Neutrophil (primary cell): ENCODE measurements at regions not wholly inside any gene's neighbourhood (a gene's known extent, or its start where the extent isn't known, plus 50 kb on each side); places are given as distances from the start of the nearest gene placed in this dataset.

Experiments used
- H3K27ac ChIP-seq: fragments of 200-600 bp; sonication (generic); 2 replicates; pipeline ENCODE4 v1.5.1; 2016; ENCODE audit warnings: mild to moderate bottlenecking, moderate library complexity
- H3K27me3 ChIP-seq: fragments of 200-600 bp; sonication (generic); 2 replicates; pipeline ENCODE4 v1.6.0; 2016; ENCODE audit warnings: mild to moderate bottlenecking
- H3K36me3 ChIP-seq: fragments of 200-600 bp; sonication (generic); 2 replicates; pipeline ENCODE4 v1.5.1; 2017
- H3K4me1 ChIP-seq, 2 experiments: fragments of 200-600 bp in 1 of 2; sonication (generic) in 1 of 2; 1 replicate in 1 of 2; 2 replicates in 1 of 2; pipeline versions ENCODE4 v1.5.1 to v1.6.1; 2013 to 2016; ENCODE audit warnings: low read depth in 1 of 2, low read length in 1 of 2, mild to moderate bottlenecking in 1 of 2, moderate library complexity in 1 of 2; ENCODE audit not compliant: control insufficient read depth in 1 of 2, insufficient read depth in 1 of 2
- H3K4me3 ChIP-seq, 2 experiments: fragments of 200-600 bp in 1 of 2; sonication (generic) in 1 of 2; 1 replicate in 1 of 2; 2 replicates in 1 of 2; pipeline ENCODE4 v1.5.1; 2013 to 2016; ENCODE audit warnings: low read depth in 1 of 2, low read length in 1 of 2, mild to moderate bottlenecking in 1 of 2, moderate library complexity in 1 of 2
- H3K9me3 ChIP-seq: fragments of 200-600 bp; sonication (generic); 2 replicates; pipeline ENCODE4 v1.5.1; 2016
- TF ChIP-seq, protein P1 (sequence below): fragments of 200-600 bp; sonication (generic); IDR thresholded peaks from 2 replicates; pipeline ENCODE4 v1.5.1; 2016; ENCODE audit warnings: antibody characterized with exemption

DNA sequence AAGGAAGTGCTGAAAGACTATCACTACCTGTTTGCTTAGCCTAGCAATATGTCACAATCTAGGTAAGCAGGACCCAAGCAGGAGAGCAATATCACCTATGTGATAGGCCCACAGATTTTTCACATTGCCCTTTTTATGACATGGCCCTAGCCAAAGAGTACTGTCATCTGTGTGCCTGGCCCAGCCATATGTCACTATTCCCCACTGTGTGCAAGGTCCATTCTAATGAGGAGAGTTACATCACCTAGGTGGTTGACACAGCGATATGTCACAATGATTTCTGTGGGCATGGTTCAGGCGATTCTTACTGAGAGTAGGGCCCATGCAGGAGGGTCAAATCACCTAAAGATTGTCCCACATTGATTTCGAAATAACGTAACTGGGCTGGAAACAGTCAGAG is 967.7 kb upstream of the AMELY start:
- peaks cover 0 to 50% of the 10 kb centered on the region in 2 experiments for H3K4me1 ChIP-seq
- H3K36me3 ChIP-seq = no peaks in the 10 kb centered on the region
- H3K27me3 ChIP-seq = no peaks in the 10 kb centered on the region
- TF ChIP-seq, protein P1, sequence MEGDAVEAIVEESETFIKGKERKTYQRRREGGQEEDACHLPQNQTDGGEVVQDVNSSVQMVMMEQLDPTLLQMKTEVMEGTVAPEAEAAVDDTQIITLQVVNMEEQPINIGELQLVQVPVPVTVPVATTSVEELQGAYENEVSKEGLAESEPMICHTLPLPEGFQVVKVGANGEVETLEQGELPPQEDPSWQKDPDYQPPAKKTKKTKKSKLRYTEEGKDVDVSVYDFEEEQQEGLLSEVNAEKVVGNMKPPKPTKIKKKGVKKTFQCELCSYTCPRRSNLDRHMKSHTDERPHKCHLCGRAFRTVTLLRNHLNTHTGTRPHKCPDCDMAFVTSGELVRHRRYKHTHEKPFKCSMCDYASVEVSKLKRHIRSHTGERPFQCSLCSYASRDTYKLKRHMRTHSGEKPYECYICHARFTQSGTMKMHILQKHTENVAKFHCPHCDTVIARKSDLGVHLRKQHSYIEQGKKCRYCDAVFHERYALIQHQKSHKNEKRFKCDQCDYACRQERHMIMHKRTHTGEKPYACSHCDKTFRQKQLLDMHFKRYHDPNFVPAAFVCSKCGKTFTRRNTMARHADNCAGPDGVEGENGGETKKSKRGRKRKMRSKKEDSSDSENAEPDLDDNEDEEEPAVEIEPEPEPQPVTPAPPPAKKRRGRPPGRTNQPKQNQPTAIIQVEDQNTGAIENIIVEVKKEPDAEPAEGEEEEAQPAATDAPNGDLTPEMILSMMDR = no peak
- H3K9me3 ChIP-seq = no peaks in the 10 kb centered on the region
- peak overlapping the region; percentile 73 for H3K27ac ChIP-seq
- no peak overlapping the region for H3K4me3 ChIP-seq

DNA sequence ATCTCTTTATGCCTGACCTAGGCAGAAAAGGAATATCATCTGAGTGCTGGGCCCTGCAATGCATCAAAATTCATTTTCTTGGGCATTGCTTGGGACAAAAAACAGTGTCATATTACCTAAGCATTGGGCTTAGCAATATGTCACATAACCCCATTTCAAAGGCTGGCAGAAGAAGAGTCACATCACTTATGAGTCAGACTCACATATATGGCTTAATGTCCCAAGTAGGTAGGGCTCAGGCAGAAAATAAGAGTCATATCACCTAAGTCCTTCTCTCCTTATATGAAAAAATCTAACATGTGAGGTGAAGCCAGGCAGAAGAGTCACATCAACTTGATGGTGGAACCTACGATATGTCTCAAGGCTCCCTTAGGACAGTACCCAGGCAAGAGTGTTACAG is 967.2 kb upstream of the AMELY start:
- H3K9me3 ChIP-seq = no peaks in the 10 kb centered on the region
- peak overlapping the region; percentile 73 for H3K27ac ChIP-seq
- H3K4me1 ChIP-seq = peaks cover 0 to 50% of the 10 kb centered on the region in 2 experiments
- TF ChIP-seq, protein P1 = no peak
- no peak overlapping the region for H3K4me3 ChIP-seq
- no peaks in the 10 kb centered on the region for H3K27me3 ChIP-seq
- no peaks in the 10 kb centered on the region for H3K36me3 ChIP-seq

DNA sequence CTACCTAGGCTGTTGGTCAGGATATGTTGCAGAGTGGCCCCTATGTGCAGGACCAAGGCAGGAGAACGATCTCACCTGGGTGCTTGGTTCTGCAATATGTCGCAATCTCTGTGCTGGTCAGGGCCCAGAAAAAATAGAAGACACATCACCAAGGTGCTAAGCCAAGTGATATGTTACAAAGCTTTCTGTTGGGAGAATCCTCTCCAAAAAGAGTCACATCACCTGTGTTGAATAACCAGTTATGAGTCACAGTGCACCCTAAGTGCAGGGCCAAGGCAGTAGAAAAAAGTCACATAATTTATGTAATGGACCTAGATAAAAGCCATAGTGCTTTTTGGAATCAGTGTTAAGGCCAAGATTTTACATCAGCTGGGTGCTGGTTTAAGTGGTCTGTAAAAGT is 965.9 kb upstream of the AMELY start:
- Histone ChIP-seq H3K9me3 (no peaks in the 10 kb centered on the region), H3K4me1 (peaks cover 0 to 50% of the 10 kb centered on the region in 2 experiments)
- TF ChIP-seq, protein P1 = no peak

DNA sequence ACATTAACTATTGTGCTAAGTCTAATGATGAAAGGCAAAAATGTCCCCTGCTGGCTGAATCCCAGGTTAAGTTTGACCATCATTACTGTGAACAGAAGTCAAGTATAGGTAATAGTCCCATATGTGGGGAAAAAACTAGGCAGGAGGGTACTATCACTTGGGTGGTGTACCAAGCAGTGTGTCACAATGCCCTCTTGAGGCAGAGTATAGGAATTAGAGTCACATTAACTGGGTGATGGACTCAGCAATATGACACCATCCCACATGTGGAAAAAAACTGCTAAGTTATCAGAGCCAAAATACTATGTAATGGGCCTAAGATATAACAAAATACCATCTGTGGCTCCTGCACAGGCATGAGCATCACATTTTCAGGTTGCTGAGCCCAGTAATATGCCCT is 962.5 kb upstream of the AMELY start:
- TF ChIP-seq, protein P1 = no peak
- Histone ChIP-seq H3K4me1 (peaks cover 0 to 50% of the 10 kb centered on the region in 2 experiments), H3K4me3 (no peak overlapping the region), H3K9me3 (no peaks in the 10 kb centered on the region), H3K27me3 (no peaks in the 10 kb centered on the region), H3K36me3 (no peaks in the 10 kb centered on the region), H3K27ac (no peak overlapping the region)

More for the DNA sequence above, 965.9 kb upstream of the AMELY start:
- no peaks in the 10 kb centered on the region for H3K36me3 ChIP-seq
- H3K27ac ChIP-seq = peak overlapping the region; percentile 73
- H3K4me3 ChIP-seq = no peak overlapping the region
- no peaks in the 10 kb centered on the region for H3K27me3 ChIP-seq

DNA sequence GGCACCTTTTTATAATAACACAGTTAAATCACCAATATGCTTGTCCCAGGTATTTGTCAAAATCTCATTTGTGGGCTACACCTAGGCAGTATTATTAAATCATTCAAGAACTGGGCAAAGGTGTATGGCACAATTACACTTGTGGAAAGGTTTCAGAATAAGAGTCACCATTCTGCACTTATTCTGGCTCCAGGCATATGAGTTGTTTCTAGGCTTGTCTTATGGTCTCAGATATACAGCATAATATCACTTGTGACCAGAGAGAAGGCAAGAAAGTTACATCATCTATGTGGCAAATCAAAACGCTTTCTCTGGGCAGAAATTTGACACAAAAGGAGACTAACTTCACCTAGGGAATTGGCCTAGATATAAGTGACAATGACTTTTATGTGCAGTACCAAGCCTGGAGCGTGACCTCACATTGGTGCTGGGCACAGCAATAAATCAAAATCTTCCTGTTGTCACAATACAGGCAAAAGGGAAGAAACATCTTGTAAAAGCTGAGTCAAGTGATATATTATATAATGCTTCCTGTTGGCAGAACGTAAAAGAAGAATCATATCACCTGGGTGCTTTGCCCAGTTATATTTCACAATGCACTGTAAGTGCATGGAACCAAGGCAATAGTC is 959.9 kb upstream of the AMELY start:
- Histone ChIP-seq H3K27ac (peak overlapping the region; percentile 74), H3K4me3 (no peak overlapping the region)

More for the DNA sequence above, 959.9 kb upstream of the AMELY start:
- TF ChIP-seq, protein P1 = no peak
- Histone ChIP-seq H3K27me3 (no peaks in the 10 kb centered on the region), H3K36me3 (no peaks in the 10 kb centered on the region), H3K4me1 (peaks cover 0 to 40% of the 10 kb centered on the region in 2 experiments), H3K9me3 (no peaks in the 10 kb centered on the region)
